ENCODE measurements at regions not wholly inside any gene's neighbourhood (a gene's known extent, or its start where the extent isn't known, plus 50 kb on each side); places are given as distances from the start of the nearest gene placed in this dataset.

GRCh38 chr6:27176523-27177484 lies 70.7 kb upstream of the PRSS16 start (continued):
- TF ChIP-seq DPF2 (IDR thresholded peaks at IDR 0.05) (no peak), FOXM1 (IDR thresholded peaks at IDR 0.05; ENCODE audit: low read depth, low read length) (0 out of 2 replicates have a peak, but pooled peaks have one; percentile 14), RCOR1 (conservative IDR thresholded peaks at IDR 0.05; ENCODE audit: low read depth, low read length) (no peak), BCL3 (IDR thresholded peaks at IDR 0.05; ENCODE audit: borderline replicate concordance, insufficient read depth, low read depth, low read length, poor library complexity, severe bottlenecking) (no peak), RFX5 (IDR thresholded peaks at IDR 0.05; ENCODE audit: low read depth, low read length) (no peak), SMAD5 (IDR thresholded peaks at IDR 0.05; ENCODE audit: low read depth) (no peak), HDAC2 (IDR thresholded peaks at IDR 0.05) (no peak), BACH1 (IDR thresholded peaks at IDR 0.05; ENCODE audit: borderline replicate concordance) (no peak), ETV6 (conservative IDR thresholded peaks at IDR 0.05 in 1 of 2, IDR thresholded peaks at IDR 0.05 in 1 of 2; ENCODE audit: borderline replicate concordance in 1 of 2, low read depth in 1 of 2) (no peak), ZNF384 (IDR thresholded peaks at IDR 0.05; ENCODE audit: borderline replicate concordance, low read depth, low read length) (peak; percentile 93), SKIL (IDR thresholded peaks at IDR 0.05; ENCODE audit: low read depth, poor library complexity, severe bottlenecking) (peak; percentile 53), NR2C2 (IDR thresholded peaks at IDR 0.05; ENCODE audit: borderline replicate concordance, control insufficient read depth, insufficient read length, low read depth) (no peak), BHLHE40 (IDR thresholded peaks at IDR 0.05; ENCODE audit: borderline replicate concordance in 1 of 2, low read depth in 2 of 2, low read length in 1 of 2) (no peak), ZNF24 (IDR thresholded peaks at IDR 0.05) (peak; percentile 98), YY1 (IDR thresholded peaks at IDR 0.05; ENCODE audit: low read depth, low read length) (peak; percentile 52), RELA (IDR thresholded peaks at IDR 0.05; ENCODE audit: borderline replicate concordance, partially characterized antibody) (no peak), SMARCA5 (IDR thresholded peaks at IDR 0.05) (peak; percentile 46), ZNF622 (IDR thresholded peaks at IDR 0.05) (no peak), ZNF207 (IDR thresholded peaks at IDR 0.05; ENCODE audit: borderline replicate concordance) (0 out of 2 replicates have a peak, but pooled peaks have one; percentile 31), SMC3 (IDR thresholded peaks at IDR 0.05; ENCODE audit: borderline replicate concordance, low read length) (no peak), RAD21 (IDR thresholded peaks at IDR 0.05; ENCODE audit: insufficient read depth, low read depth, low read length) (no peak), EED (IDR thresholded peaks at IDR 0.05; ENCODE audit: low read depth) (no peak)
- TF ChIP-seq, protein P1, sequence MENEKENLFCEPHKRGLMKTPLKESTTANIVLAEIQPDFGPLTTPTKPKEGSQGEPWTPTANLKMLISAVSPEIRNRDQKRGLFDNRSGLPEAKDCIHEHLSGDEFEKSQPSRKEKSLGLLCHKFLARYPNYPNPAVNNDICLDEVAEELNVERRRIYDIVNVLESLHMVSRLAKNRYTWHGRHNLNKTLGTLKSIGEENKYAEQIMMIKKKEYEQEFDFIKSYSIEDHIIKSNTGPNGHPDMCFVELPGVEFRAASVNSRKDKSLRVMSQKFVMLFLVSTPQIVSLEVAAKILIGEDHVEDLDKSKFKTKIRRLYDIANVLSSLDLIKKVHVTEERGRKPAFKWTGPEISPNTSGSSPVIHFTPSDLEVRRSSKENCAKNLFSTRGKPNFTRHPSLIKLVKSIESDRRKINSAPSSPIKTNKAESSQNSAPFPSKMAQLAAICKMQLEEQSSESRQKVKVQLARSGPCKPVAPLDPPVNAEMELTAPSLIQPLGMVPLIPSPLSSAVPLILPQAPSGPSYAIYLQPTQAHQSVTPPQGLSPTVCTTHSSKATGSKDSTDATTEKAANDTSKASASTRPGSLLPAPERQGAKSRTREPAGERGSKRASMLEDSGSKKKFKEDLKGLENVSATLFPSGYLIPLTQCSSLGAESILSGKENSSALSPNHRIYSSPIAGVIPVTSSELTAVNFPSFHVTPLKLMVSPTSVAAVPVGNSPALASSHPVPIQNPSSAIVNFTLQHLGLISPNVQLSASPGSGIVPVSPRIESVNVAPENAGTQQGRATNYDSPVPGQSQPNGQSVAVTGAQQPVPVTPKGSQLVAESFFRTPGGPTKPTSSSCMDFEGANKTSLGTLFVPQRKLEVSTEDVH (IDR thresholded peaks at IDR 0.05; ENCODE audit: low read depth, partially characterized antibody): no peak
